Right atrium auricular region (tissue), 2 donors: ENCODE measurements at regions not wholly inside any gene's neighbourhood (a gene's known extent, or its start where the extent isn't known, plus 50 kb on each side); places are given as distances from the start of the nearest gene placed in this dataset.

Experiments used
- DNase-seq: peaks from one replicate; pipeline ENCODE4 v3.0.0-alpha.2; 2019; ENCODE audit warnings: low spot score
- H3K27ac ChIP-seq, 2 donors: fragments of 200-600 bp; sonication (generic); 1 replicate in 1 of 2; 2 replicates in 1 of 2; pipeline ENCODE4 v1.5.1; 2016 to 2019
- H3K27me3 ChIP-seq, 2 donors: fragments of 200-600 bp; sonication (generic); one replicate each; pipeline versions ENCODE4 v1.5.1 to v1.6.0; 2017 to 2019
- H3K36me3 ChIP-seq: fragments of 200-600 bp; sonication (generic); one replicate; pipeline ENCODE4 v1.5.1; 2016
- H3K4me1 ChIP-seq, 2 donors: fragments of 200-600 bp; sonication (generic); one replicate each; pipeline versions ENCODE4 v1.5.1 to v1.6.0; 2017 to 2019
- H3K4me3 ChIP-seq, 2 donors: fragments of 200-600 bp; sonication (generic); 1 replicate in 1 of 2; 2 replicates in 1 of 2; pipeline ENCODE4 v1.5.1; 2017 to 2019; ENCODE audit warnings: mild to moderate bottlenecking in 1 of 2, moderate library complexity in 1 of 2
- H3K9me3 ChIP-seq, 2 donors: fragments of 200-600 bp; sonication (generic); one replicate each; pipeline ENCODE4 v1.5.1; 2019
- CTCF ChIP-seq, 2 donors: fragments of 200-600 bp; sonication (generic); IDR thresholded peaks; one replicate each; pipeline ENCODE4 v1.5.1; 2019; ENCODE audit warnings: antibody characterized with exemption in 2 of 2

- no peak for DNase-seq
- TF ChIP-seq CTCF (IDR thresholded peaks at IDR 0.05), result no peak
- Histone ChIP-seq H3K4me3 (no peak overlapping the region), H3K27ac (no peak overlapping the region), H3K36me3 (no peaks in the 10 kb centered on the region), H3K9me3 (no peaks in the 10 kb centered on the region), H3K27me3 (no peaks in the 10 kb centered on the region), H3K4me1 (no peaks in the 10 kb centered on the region)
Observed at GRCh38 chr3:127476936-127477335, 113.6 kb downstream of the TPRA1 start.

- TF ChIP-seq CTCF (IDR thresholded peaks at IDR 0.05), result no peak
- no peak overlapping the region for H3K27ac ChIP-seq
Observed at GRCh38 chr3:127475975-127476705, 114.4 kb downstream of the TPRA1 start.

GRCh38 chr3:127475391-127475790 lies 115.1 kb downstream of the TPRA1 start:
- Histone ChIP-seq H3K4me3 (no peak overlapping the region), H3K27me3 (no peaks in the 10 kb centered on the region), H3K27ac (no peak overlapping the region), H3K36me3 (no peaks in the 10 kb centered on the region), H3K4me1 (no peaks in the 10 kb centered on the region), H3K9me3 (no peaks in the 10 kb centered on the region)
- TF ChIP-seq CTCF (IDR thresholded peaks at IDR 0.05), result no peak
- no peak for DNase-seq

More at GRCh38 chr3:127475975-127476705, 114.4 kb downstream of the TPRA1 start:
- Histone ChIP-seq H3K27me3 (no peaks in the 10 kb centered on the region), H3K36me3 (no peaks in the 10 kb centered on the region), H3K9me3 (no peaks in the 10 kb centered on the region), H3K4me1 (no peaks in the 10 kb centered on the region), H3K4me3 (no peak overlapping the region)
- no peak for DNase-seq

DNA sequence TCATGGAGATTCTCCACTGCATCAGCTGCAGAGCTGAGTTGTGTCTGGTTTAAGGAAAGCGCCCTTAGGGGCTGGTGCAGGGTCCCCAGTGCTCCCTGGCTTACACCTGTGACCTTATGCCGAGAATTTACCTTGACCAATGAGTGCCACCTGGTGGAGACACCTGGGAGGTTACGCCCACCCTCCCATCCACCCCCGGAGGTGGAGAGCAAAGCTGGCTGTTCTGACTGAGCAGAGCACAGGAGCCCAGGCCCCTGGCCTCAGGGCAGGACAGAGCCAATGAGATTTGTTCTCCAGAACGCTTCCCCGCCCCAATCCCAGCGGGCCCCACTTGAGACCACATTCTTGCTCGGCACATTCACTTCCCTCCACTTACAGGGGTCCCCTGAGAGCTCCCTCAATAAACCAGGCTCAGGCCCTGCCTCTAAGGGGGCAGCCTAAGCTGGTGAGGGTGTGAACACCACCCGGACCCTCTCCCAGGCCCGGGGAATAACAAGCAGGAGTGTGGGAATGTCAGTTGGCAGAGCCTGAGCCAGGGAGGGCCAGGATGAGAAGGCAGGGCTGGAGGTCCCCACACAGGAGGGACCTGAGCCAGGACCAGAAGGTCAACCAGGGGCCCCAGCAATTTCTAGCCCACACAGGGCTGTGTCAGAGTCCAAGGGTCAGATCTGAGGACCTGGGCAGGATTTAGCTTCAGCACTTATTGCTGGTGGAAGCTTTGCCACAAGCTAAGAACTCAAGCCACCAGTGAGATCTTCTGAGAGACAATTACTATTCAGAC lies 117.1 kb downstream of the TPRA1 start:
- H3K36me3 ChIP-seq, result no peaks in the 10 kb centered on the region
- H3K27me3 ChIP-seq, result no peaks in the 10 kb centered on the region
- TF ChIP-seq CTCF (IDR thresholded peaks at IDR 0.05), result no peak
- no peak overlapping the region for H3K4me3 ChIP-seq
- H3K4me1 ChIP-seq, result no peaks in the 10 kb centered on the region
- DNase-seq, result no peak
- no peaks in the 10 kb centered on the region for H3K9me3 ChIP-seq
- H3K27ac ChIP-seq, result no peak overlapping the region

DNA sequence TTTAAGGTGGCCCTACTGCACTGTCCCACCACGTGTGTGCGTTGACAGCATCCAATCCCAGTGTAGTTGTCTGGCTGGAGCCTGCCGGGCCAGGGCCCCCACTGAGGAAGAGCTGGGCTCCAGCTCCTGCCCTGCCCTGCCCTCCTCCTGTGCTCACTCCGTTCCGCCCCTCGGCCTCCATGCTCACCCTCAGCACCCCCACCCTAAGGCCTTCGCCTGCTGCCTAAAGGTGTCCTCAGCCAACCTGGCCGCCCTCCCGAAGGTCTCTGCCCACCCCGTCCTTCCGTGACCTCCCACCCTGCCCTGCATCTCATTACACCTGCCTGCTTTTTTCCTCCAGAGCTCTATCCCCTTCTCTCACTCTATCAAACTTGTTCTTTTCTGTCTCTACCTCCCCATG lies 118.0 kb downstream of the TPRA1 start:
- Histone ChIP-seq H3K4me1 (no peaks in the 10 kb centered on the region), H3K27me3 (no peaks in the 10 kb centered on the region)
- no peak for TF ChIP-seq CTCF (IDR thresholded peaks at IDR 0.05)

More for the DNA sequence above, 118.0 kb downstream of the TPRA1 start:
- Histone ChIP-seq H3K9me3 (no peaks in the 10 kb centered on the region), H3K27ac (no peak overlapping the region), H3K4me3 (no peak overlapping the region), H3K36me3 (no peaks in the 10 kb centered on the region)
- DNase-seq, result no peak
